GM19395 (cell line): ENCODE measurements at regions not wholly inside any gene's neighbourhood (a gene's known extent, or its start where the extent isn't known, plus 50 kb on each side); places are given as distances from the start of the nearest gene placed in this dataset.
"Not testable (repeated sequence)": the region's sequence is repeated elsewhere in the genome, so short reads cannot be mapped to it uniquely, and the experiment has no call there.

Source experiments
- ATAC-seq: cut with Tn5 transposase; IDR thresholded peaks from one replicate; pipeline ENCODE4 v1.9.1; 2021; ENCODE audit warnings: mild to moderate bottlenecking, moderate library complexity; ENCODE audit not compliant: unreplicated experiment

- no peak for ATAC-seq
Observed at GRCh38 chr5:166561759-166562158, 1729.7 kb upstream of the WWC1 start.

DNA sequence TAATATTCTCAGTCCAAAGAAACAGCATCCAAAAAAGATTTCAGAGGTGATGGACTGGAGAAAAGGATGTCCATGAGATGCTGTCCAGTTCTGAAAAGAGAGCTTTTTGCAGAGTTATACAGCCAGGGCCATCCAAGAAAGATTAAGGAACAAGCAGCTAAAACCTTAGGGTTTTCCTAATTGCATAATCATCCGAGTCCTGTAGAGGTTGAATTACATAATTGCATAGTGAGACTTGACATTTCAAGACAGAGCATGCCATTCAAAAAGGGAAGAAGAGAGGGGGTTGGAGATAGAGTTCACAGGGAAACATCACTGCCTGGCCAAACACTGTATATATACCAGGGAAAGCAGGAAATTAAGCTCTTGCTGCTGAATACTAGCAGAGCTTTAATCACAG is 1729.2 kb upstream of the WWC1 start:
- ATAC-seq: no peak

GRCh38 chr5:166566725-166567124 is 1724.7 kb upstream of the WWC1 start:
- ATAC-seq: no peak

DNA sequence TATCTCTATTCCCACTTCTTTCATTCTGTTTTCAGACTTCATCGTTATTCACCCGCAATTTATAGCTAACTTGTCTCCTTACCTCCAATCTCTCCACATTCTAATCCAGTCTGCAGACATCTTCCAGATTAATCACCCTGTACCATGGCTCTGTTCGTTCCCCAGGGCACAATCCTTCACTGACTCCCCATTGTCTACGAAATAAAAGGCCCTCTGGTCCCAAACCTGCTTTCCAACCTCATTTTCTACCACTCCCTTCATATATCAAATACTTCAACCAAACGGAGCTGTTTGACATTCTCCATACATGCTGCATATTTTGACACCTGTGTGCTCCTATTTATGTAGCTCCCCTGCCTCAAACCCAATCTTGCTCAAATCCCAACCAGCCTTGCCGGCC is 1720.6 kb upstream of the WWC1 start:
- ATAC-seq: no peak

- ATAC-seq: no peak
Observed at GRCh38 chr5:166571668-166572067, 1719.8 kb upstream of the WWC1 start.

DNA sequence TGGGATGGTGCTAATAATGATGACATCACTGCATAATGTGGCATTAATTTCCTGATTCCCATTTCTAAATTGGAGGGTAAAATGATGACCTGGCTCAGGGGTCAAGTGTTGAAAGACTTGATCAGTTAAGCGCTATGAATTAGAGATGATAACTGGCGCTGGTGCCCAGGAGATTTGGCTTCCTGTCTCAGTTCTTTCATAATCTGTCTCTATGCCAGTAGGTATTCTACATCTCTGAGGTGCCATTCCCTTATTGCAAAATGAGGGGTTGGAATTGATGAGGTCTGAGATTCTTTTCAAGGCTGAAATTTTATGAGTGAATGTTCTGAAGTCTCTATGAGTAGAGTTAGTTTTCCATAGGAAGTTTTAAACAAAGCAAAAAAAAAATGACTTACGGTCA is 1715.1 kb upstream of the WWC1 start:
- no peak for ATAC-seq

GRCh38 chr5:166581826-166582225 is 1709.6 kb upstream of the WWC1 start:
- ATAC-seq: no peak

DNA sequence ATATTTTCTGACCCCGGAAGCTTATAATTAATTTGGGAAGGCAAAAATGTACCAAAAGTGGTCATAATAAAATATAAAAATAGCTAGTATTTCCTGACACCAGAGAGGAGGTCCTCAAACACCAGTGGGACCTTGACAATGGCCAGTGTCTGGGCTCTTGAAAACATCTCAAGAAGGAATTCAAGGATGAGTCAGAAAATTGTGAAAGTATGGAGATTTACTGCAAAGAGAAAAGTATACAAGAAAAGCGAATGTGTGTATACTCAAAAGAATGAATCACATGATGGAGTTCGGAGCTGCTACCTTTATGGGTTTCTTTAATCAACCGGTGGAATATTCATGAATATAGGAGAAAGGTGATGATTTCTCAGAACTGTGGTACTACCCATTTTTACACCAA is 1709.0 kb upstream of the WWC1 start:
- no peak for ATAC-seq

DNA sequence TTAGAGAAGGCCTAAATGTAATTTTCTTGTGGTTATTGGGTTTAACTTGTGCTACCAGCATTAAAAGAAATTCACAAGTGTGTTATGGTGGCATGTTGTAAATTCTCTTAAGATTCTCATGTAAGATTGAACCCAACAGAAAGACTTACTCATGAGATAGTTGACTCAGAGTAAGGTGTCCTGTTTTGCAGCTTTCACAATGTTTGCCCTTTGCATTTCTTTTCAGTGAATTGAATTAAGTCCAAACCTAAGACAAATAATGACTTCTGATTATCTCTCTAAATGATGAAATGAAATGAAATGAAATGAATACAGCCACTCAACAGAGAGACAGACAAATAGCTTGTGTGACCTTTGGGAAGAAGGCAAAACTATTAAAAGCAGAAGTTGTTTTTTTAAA is 1696.9 kb upstream of the WWC1 start:
- no peak for ATAC-seq

GRCh38 chr5:166595274-166595951 is 1696.0 kb upstream of the WWC1 start:
- no peak for ATAC-seq

DNA sequence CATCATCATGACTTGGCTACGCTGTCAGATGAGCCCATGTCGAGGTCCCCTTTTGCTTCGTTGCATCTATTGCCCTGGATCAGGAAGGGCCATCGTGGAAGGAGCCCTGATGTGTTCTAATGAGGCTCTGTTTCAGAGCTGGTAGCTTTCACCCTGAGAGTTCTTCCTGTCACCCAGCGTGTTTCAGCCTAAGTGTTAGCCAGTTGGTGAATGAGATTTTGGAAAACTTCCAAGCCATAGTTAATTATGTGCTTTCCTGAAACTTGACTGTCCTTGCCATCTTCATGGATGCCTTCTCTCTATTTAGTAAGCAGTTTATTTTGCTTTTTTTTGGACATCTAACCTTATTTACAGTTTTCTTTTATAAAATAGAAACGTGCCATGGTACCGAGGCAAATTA is 1695.4 kb upstream of the WWC1 start:
- no peak for ATAC-seq

DNA sequence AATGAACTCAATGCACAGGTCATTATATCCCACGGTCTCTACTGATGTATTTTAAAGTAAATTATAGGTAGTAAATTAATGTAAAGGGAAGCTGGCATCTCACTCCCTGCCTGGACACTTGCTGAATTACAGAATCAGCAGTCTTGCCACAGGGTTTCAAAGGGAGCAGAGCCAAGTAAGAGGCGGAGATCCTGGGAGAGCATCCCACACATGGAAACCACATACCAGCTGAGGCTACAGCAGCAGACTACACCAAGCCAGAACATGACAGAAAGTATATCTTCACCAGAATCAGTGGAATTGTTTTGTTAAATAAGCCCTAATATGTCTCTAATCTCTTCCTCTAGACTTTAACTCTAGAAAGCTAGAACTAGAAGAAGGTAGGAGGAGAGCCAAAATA is 1689.2 kb upstream of the WWC1 start:
- no peak for ATAC-seq

DNA sequence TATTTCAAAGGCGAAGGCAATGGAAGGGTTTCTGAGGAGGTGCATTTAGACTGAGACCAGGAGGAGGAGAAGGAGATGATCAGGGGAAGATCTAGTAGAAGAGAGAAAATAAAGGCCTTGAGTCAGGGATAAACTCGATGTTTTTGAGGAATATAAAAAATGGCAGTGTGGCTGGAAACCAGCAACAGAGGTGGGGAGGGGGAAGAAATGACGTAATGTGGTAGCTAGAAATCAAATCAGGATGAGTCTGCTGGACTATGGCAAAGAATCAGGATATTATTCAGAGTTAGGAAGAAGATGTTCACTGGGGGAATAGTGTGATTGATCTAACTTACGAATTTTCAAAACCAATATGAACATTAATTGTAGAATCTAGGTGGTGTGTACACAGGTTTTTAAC is 1673.9 kb upstream of the WWC1 start:
- no peak for ATAC-seq

- no peak for ATAC-seq
Observed at GRCh38 chr5:166618526-166618925, 1672.9 kb upstream of the WWC1 start.

DNA sequence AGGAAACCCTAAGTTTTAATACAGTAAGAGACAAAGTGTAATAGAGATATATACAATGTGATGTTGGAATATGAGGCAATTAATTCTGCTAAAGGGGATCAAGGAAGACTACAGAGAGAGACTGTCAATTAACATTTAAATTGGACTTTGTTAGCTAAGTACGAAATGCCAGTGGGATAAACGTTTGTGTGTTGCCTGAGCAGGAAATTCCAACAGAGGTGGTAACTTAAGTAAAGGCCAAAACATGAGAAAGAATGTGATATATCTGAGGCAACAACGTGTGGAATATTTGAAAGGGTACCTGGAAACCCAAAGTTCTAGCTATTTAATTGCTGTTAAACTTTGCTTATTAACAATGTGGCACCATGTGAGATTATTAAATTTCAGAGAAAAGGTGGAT is 1666.9 kb upstream of the WWC1 start:
- no peak for ATAC-seq

GRCh38 chr5:166625210-166625865 is 1666.1 kb upstream of the WWC1 start:
- no peak for ATAC-seq

DNA sequence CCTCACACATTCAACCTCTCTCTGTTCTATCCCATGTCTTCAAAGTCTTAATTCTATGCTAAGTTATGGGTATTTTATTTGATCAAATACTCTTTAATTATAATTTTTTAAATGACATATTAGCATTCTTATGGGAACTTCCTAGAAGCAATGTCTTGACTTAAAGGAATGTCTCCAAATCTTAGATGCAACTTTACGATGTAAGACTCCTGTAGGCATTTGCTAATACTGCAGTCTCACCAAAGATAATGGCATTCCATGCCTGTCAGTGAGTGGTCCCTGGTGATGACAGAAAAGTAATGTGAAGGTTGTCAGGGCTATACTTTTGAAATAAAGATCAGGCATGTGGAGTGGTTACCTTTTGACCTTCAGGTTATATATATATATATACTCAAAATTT is 1654.2 kb upstream of the WWC1 start:
- no peak for ATAC-seq

GRCh38 chr5:166639151-166639550 is 1652.3 kb upstream of the WWC1 start:
- ATAC-seq: no peak

DNA sequence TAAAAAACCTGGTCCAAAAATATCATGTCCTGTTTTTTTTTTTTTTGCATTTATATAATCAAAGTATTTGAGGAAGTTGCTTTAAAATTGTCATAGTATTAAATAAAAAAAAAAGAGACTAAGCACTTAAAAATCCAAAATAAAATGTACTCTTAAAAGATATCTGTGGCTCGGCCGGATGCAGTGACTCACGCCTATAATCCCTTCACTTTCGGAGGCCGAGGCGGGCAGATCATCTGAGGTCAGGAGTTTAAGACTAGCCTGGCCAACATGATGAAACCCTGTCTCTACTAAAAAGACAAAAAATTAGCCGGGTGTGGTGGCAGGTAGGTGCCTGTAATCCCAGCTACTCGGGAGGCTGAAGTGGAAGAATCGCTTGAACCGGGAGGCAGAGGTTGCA is 1651.3 kb upstream of the WWC1 start:
- ATAC-seq: not testable (repeated sequence)

DNA sequence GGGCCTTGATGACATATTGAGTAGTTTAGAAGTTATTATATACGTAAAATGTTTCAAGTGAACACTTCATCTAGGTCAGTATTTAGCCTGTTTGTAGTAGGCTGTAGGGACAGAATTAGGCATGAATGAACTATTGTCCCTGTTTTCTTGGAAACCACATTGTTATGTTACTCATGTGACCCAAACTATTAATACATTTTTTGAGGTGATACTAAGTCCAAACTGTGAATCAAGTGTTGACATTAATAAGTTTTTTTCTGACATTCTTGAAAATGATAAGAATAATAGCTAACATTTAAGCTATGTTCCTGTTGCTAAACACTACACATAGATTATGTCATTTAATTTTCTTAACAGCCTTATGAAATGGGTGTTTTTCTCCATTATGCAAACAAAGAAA is 1642.7 kb upstream of the WWC1 start:
- no peak for ATAC-seq

- ATAC-seq: no peak
Observed at GRCh38 chr5:166649676-166650075, 1641.8 kb upstream of the WWC1 start.

DNA sequence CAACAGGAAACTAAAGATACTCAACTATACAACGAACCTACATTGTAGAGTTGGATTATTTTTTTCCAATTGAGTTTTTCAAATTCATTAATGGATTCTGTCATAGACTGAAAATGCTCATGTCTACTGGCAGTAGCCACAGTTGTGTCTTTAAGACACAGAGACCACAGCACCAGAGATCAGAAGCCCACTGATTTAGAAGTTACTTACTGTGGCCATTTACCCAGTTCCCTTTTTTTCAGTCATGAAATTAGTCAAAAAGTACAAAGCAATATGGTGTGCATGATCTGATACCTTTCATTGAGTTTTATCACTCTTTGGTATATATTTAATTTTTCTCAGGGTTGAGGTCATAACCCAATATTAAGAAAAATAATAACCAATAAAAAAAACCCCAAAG is 1640.2 kb upstream of the WWC1 start:
- no peak for ATAC-seq

DNA sequence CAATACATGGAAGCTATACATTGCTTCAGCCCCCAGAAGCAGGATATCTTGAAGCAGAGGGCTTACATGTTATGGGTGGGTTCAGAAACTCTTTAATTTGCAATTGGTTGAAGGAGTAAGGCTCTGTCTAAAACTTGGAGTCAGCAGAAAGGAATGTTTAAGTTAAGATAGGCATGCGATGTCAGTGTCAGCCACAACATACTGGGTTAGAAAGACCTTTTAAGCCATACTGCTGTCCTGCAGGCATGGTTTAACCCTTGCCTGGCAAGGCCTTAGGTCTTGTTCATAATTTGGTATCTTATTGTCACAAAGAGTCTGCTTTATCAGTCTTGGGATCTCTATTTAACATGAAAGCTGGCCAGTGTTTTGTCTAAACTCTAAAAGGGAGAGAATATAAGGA is 1619.6 kb upstream of the WWC1 start:
- ATAC-seq: no peak
